Body of pancreas (tissue), 4 donors: ENCODE measurements at regions not wholly inside any gene's neighbourhood (a gene's known extent, or its start where the extent isn't known, plus 50 kb on each side); places are given as distances from the start of the nearest gene placed in this dataset.

Experiments
- POLR2A ChIP-seq, 3 donors: fragments of 450-650 bp; IDR thresholded peaks; one replicate each; pipeline ENCODE4 v1.6.1; 2016; ENCODE audit warnings: antibody characterized with exemption in 3 of 3, mild to moderate bottlenecking in 2 of 3
- TF ChIP-seq, protein P1 (sequence below), 7 experiments: fragments of 450-650 bp in 4 of 7; fragments of 200-600 bp in 3 of 7; sonication (generic) in 3 of 7; IDR thresholded peaks; one replicate each; pipeline ENCODE4 v1.5.1; 2016 to 2019; ENCODE audit warnings: antibody characterized with exemption in 7 of 7

DNA sequence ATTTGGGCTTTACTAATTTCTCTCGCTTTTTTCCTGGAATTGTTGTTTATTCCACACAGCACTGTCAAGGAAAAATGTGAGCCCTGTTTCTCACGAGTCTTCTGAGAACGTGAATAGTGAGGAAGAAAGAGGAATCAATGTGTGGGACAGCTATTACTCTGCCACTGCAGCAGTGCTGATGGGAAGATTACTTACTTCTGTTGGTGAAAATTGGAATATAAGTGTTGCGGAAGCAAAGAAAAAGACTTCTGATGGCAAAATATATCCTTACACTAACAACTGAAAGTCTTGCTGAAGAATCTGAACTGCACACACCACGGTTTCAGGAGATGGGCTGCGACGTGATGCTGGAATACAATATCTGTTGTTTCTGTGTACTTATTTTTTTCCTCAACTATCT, 884.2 kb downstream of the AACS start:
- TF ChIP-seq, protein P1, sequence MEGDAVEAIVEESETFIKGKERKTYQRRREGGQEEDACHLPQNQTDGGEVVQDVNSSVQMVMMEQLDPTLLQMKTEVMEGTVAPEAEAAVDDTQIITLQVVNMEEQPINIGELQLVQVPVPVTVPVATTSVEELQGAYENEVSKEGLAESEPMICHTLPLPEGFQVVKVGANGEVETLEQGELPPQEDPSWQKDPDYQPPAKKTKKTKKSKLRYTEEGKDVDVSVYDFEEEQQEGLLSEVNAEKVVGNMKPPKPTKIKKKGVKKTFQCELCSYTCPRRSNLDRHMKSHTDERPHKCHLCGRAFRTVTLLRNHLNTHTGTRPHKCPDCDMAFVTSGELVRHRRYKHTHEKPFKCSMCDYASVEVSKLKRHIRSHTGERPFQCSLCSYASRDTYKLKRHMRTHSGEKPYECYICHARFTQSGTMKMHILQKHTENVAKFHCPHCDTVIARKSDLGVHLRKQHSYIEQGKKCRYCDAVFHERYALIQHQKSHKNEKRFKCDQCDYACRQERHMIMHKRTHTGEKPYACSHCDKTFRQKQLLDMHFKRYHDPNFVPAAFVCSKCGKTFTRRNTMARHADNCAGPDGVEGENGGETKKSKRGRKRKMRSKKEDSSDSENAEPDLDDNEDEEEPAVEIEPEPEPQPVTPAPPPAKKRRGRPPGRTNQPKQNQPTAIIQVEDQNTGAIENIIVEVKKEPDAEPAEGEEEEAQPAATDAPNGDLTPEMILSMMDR (IDR thresholded peaks at IDR 0.05), result no peak
- TF ChIP-seq POLR2A (IDR thresholded peaks at IDR 0.05), result no peak
